SU-DHL-6 (cell line): ENCODE measurements at regions not wholly inside any gene's neighbourhood (a gene's known extent, or its start where the extent isn't known, plus 50 kb on each side); places are given as distances from the start of the nearest gene placed in this dataset.

ENCODE experiments used
- H2AFZ ChIP-seq: fragments of 200-600 bp; sonication (generic); 2 replicates; pipeline ENCODE4 v1.6.1; 2014; ENCODE audit warnings: low read depth, mild to moderate bottlenecking, moderate library complexity, mixed read lengths, antibody characterized with exemption, low read length; ENCODE audit not compliant: severe bottlenecking
- H3F3A ChIP-seq: fragments of 200-600 bp; shearing (Covaris generic); 2 replicates; pipeline ENCODE4 v1.6.0; 2016; ENCODE audit warnings: antibody characterized with exemption, mild to moderate bottlenecking; ENCODE audit not compliant: insufficient read depth
- H3K27ac ChIP-seq: fragments of 200-600 bp; sonication (generic); 2 replicates; pipeline ENCODE4 v1.5.1; 2016; ENCODE audit warnings: low read depth, mild to moderate bottlenecking, low read length, moderate library complexity, mixed read lengths
- H3K27me3 ChIP-seq: fragments of 200-600 bp; sonication (generic), shearing (Covaris generic); 2 replicates; pipeline ENCODE4 v1.6.0; 2014; ENCODE audit warnings: mild to moderate bottlenecking, low read length
- H3K36me3 ChIP-seq: fragments of 200-600 bp; sonication (generic); 2 replicates; pipeline ENCODE4 v1.6.1; 2014; ENCODE audit warnings: mild to moderate bottlenecking, low read length, mixed read lengths
- H3K4me2 ChIP-seq: fragments of 300-600, 200-600 bp; shearing (Covaris generic), sonication (generic); 2 replicates; pipeline ENCODE4 v1.6.0; 2014; ENCODE audit warnings: low read length, low read depth, mild to moderate bottlenecking; ENCODE audit not compliant: poor library complexity, severe bottlenecking
- H3K4me3 ChIP-seq: fragments of 200-600 bp; sonication (generic); 2 replicates; pipeline ENCODE4 v1.5.1; 2014; ENCODE audit warnings: antibody characterized with exemption, low read length, mild to moderate bottlenecking, mixed read lengths; ENCODE audit not compliant: insufficient read depth, poor library complexity, severe bottlenecking
- H3K79me2 ChIP-seq: fragments of 200-600 bp; sonication (generic); 2 replicates; pipeline ENCODE4 v1.6.1; 2014; ENCODE audit warnings: mild to moderate bottlenecking, low read length, moderate library complexity; ENCODE audit not compliant: insufficient read depth
- H3K9ac ChIP-seq: fragments of 200-600 bp; sonication (generic); 2 replicates; pipeline ENCODE4 v1.7.0; 2014; ENCODE audit warnings: mild to moderate bottlenecking, low read length
- H3K9me2 ChIP-seq: fragments of 200-600 bp; sonication (generic); replicated peaks from 2 replicates; pipeline ENCODE4 v1.6.1; 2014; ENCODE audit warnings: low read length; ENCODE audit not compliant: insufficient read depth
- H3K9me3 ChIP-seq: fragments of 200-600 bp; sonication (generic); 2 replicates; pipeline ENCODE4 v1.6.1; 2014; ENCODE audit warnings: low read length, mixed read lengths; ENCODE audit not compliant: insufficient read depth
- H4K20me1 ChIP-seq: fragments of 200-600 bp; sonication (generic); 2 replicates; pipeline ENCODE4 v1.6.1; 2014; ENCODE audit warnings: low read depth, mild to moderate bottlenecking, antibody characterized with exemption, low read length, moderate library complexity, mixed read lengths
- CTCF ChIP-seq: fragments of 200-600 bp; sonication (generic); IDR thresholded peaks from one replicate; pipeline ENCODE4 v1.5.1; 2017; ENCODE audit warnings: antibody characterized with exemption, mild to moderate bottlenecking, low read length, moderate library complexity; ENCODE audit not compliant: insufficient read depth, poor library complexity, severe bottlenecking
- EZH2phosphoT487 ChIP-seq: fragments of 200-600 bp; sonication (generic), shearing (Covaris generic); conservative IDR thresholded peaks from 2 replicates; pipeline ENCODE4 v1.6.1; 2018; ENCODE audit warnings: mild to moderate bottlenecking, antibody characterized with exemption, low read length, moderate library complexity, mixed read lengths

- Histone ChIP-seq H3K27me3 (no peaks in the 10 kb centered on the region), H3K4me3 (no peak overlapping the region), H3K9ac (no peak overlapping the region), H3K4me2 (no peak overlapping the region), H2AFZ (no peak overlapping the region), H3F3A (no peaks in the 10 kb centered on the region), H4K20me1 (no peaks in the 10 kb centered on the region), H3K79me2 (no peaks in the 10 kb centered on the region), H3K9me3 (no peaks in the 10 kb centered on the region), H3K27ac (no peak overlapping the region), H3K36me3 (no peaks in the 10 kb centered on the region), H3K9me2 (no peaks in the 10 kb centered on the region)
- TF ChIP-seq EZH2phosphoT487 (no peak), CTCF (no peak)
Measured at GRCh38 chr1:234908571-234908970, 220.1 kb downstream of the TOMM20 start.

- Histone ChIP-seq H3K4me3 (no peak overlapping the region), H3K36me3 (no peaks in the 10 kb centered on the region), H3F3A (no peaks in the 10 kb centered on the region), H4K20me1 (no peaks in the 10 kb centered on the region), H3K27ac (no peak overlapping the region), H3K4me2 (no peak overlapping the region), H3K79me2 (no peaks in the 10 kb centered on the region), H3K9me2 (no peaks in the 10 kb centered on the region), H3K9me3 (no peaks in the 10 kb centered on the region), H3K9ac (no peak overlapping the region), H2AFZ (no peak overlapping the region), H3K27me3 (no peaks in the 10 kb centered on the region)
- TF ChIP-seq CTCF (no peak), EZH2phosphoT487 (no peak)
Measured at GRCh38 chr1:234907940-234908405, 220.7 kb downstream of the TOMM20 start.

GRCh38 chr1:234907208-234907939 is 221.3 kb downstream of the TOMM20 start:
- H3K79me2 ChIP-seq: no peaks in the 10 kb centered on the region
- TF ChIP-seq EZH2phosphoT487: no peak
- no peak for TF ChIP-seq CTCF
- no peaks in the 10 kb centered on the region for H3K9me2 ChIP-seq
- H3K9me3 ChIP-seq: no peaks in the 10 kb centered on the region
- H3F3A ChIP-seq: no peaks in the 10 kb centered on the region
- H2AFZ ChIP-seq: no peak overlapping the region
- H3K27ac ChIP-seq: no peak overlapping the region
- no peaks in the 10 kb centered on the region for H3K27me3 ChIP-seq
- no peak overlapping the region for H3K9ac ChIP-seq
- no peak overlapping the region for H3K4me3 ChIP-seq
- H3K36me3 ChIP-seq: no peaks in the 10 kb centered on the region
- no peak overlapping the region for H3K4me2 ChIP-seq
- H4K20me1 ChIP-seq: no peaks in the 10 kb centered on the region
